ENCODE measurements at regions not wholly inside any gene's neighbourhood (a gene's known extent, or its start where the extent isn't known, plus 50 kb on each side); places are given as distances from the start of the nearest gene placed in this dataset.
A peak's percentile ranks its signal among the peaks of the same experiment; 100 is the strongest.

DNA sequence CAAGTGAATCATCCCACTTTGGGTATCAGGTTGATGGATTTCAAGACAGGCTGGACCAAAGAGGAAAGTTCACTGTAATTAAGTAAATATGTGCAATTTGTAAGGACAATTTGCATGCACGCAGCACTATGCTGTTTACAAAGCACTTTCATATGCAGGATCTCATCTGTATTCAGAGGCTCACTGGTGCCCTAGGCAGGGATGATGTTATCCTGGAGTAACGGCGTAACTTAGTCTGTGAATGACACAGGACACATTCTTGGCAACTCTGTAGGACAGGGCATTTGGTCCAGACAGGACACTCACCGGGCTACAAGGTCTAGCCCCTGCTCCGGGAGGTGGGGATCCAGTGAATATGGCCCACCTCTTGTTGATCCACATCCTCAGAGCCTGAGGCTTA is 365.4 kb upstream of the DUSP10 start:
- no peaks in the 10 kb centered on the region for H3K79me2 ChIP-seq (ENCODE audit: insufficient read depth)
- H2AFZ ChIP-seq (ENCODE audit: low read depth) = no peak overlapping the region
- no peak overlapping the region for H3K4me3 ChIP-seq (ENCODE audit: low read depth in 2 of 2, low read length in 1 of 2)
- 50% methylated on average over 4 of the region's 5 CpGs for WGBS (ENCODE audit: low lambda C conversion rate)
- no peak overlapping the region for H3K9ac ChIP-seq
- no peak overlapping the region for H3K4me2 ChIP-seq
- H3K27me3 ChIP-seq (ENCODE audit: insufficient read depth) = no peaks in the 10 kb centered on the region; the same call in 1 of the 2 replicates
- peaks cover 0 to 9% of the 10 kb centered on the region in 2 experiments; a peak in 2 of 4 replicates for H3K4me1 ChIP-seq (ENCODE audit: control insufficient read depth in 1 of 2, insufficient read depth in 2 of 2, low read depth in 1 of 2, low read length in 1 of 2)
- H3K36me3 ChIP-seq (replicated peaks in 1 of 2; ENCODE audit: control insufficient read depth in 1 of 2, insufficient read depth in 2 of 2, low read length in 1 of 2) = no peaks in the 10 kb centered on the region
- H3K9me3 ChIP-seq = no peaks in the 10 kb centered on the region
- ChIA-PET POLR2A (no interaction called here), CTCF (interaction anchor here (1.3 to 4.2 kb wide), 2 partner anchors 11 to 12 kb away, joined by 3 to 29 read pairs; no protein-coding TSS in a partner anchor)
- H3F3A ChIP-seq (replicated peaks; ENCODE audit: insufficient read depth) = no peaks in the 10 kb centered on the region
- no peaks in the 10 kb centered on the region for H3K9me2 ChIP-seq
- TF ChIP-seq, protein P1, sequence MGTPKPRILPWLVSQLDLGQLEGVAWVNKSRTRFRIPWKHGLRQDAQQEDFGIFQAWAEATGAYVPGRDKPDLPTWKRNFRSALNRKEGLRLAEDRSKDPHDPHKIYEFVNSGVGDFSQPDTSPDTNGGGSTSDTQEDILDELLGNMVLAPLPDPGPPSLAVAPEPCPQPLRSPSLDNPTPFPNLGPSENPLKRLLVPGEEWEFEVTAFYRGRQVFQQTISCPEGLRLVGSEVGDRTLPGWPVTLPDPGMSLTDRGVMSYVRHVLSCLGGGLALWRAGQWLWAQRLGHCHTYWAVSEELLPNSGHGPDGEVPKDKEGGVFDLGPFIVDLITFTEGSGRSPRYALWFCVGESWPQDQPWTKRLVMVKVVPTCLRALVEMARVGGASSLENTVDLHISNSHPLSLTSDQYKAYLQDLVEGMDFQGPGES (IDR thresholded peaks at IDR 0.05; ENCODE audit: low read depth, low read length) = no peak
- TF ChIP-seq SIN3A (IDR thresholded peaks at IDR 0.05; ENCODE audit: borderline replicate concordance, low read depth, low read length) (no peak), RAD21 (IDR thresholded peaks at IDR 0.05; ENCODE audit: low read length) (no peak), MXI1 (IDR thresholded peaks at IDR 0.05; ENCODE audit: low read depth, low read length) (no peak)
- TF ChIP-seq, protein P2, sequence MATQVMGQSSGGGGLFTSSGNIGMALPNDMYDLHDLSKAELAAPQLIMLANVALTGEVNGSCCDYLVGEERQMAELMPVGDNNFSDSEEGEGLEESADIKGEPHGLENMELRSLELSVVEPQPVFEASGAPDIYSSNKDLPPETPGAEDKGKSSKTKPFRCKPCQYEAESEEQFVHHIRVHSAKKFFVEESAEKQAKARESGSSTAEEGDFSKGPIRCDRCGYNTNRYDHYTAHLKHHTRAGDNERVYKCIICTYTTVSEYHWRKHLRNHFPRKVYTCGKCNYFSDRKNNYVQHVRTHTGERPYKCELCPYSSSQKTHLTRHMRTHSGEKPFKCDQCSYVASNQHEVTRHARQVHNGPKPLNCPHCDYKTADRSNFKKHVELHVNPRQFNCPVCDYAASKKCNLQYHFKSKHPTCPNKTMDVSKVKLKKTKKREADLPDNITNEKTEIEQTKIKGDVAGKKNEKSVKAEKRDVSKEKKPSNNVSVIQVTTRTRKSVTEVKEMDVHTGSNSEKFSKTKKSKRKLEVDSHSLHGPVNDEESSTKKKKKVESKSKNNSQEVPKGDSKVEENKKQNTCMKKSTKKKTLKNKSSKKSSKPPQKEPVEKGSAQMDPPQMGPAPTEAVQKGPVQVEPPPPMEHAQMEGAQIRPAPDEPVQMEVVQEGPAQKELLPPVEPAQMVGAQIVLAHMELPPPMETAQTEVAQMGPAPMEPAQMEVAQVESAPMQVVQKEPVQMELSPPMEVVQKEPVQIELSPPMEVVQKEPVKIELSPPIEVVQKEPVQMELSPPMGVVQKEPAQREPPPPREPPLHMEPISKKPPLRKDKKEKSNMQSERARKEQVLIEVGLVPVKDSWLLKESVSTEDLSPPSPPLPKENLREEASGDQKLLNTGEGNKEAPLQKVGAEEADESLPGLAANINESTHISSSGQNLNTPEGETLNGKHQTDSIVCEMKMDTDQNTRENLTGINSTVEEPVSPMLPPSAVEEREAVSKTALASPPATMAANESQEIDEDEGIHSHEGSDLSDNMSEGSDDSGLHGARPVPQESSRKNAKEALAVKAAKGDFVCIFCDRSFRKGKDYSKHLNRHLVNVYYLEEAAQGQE (IDR thresholded peaks at IDR 0.05; ENCODE audit: low read depth, low read length) = no peak
- no peak overlapping the region for H3K27ac ChIP-seq (ENCODE audit: low read depth in 2 of 2, low read length in 1 of 2)
- peak; percentile 10 for DNase-seq
- no peaks in the 10 kb centered on the region for H4K20me1 ChIP-seq (ENCODE audit: insufficient read depth)

DNA sequence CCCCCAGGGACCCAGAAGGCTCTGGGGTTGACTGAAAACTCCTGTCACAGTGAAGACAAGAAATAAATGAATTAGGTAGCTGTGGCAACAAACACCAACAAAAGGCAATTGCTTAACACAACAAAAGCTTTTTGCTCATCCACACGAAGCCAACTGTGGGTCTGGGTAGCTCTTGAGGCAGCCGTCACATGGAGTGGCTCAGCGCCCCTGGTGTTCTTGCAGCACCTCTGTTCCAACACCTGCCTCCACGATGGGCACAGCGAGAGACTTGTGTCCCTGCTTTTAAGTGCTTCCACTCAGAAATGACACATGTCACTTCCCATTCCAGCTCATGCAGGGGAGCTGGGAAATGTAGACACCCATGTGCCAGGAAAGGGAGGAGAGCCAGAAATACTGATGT is 364.5 kb upstream of the DUSP10 start:
- H3K4me2 ChIP-seq = no peak overlapping the region
- CTCF ChIA-PET = interaction anchor here (1.1 to 4.2 kb wide), 2 partner anchors 10 to 363 kb away, joined by 4 to 29 read pairs; no protein-coding TSS in a partner anchor
- peak; percentile 21 for DNase-seq
- peaks cover 0 to 9% of the 10 kb centered on the region in 2 experiments; a peak in 2 of 4 replicates for H3K4me1 ChIP-seq (ENCODE audit: control insufficient read depth in 1 of 2, insufficient read depth in 2 of 2, low read depth in 1 of 2, low read length in 1 of 2)
- no peak overlapping the region for H2AFZ ChIP-seq (ENCODE audit: low read depth)
- H3K27me3 ChIP-seq (ENCODE audit: insufficient read depth) = no peaks in the 10 kb centered on the region; the same call in 1 of the 2 replicates
- POLR2A ChIA-PET = no interaction called here
- TF ChIP-seq, protein P2 (IDR thresholded peaks at IDR 0.05; ENCODE audit: low read depth, low read length) = no peak
- TF ChIP-seq SMC3 (IDR thresholded peaks at IDR 0.05; ENCODE audit: low read depth, low read length) (no peak), TAF1 (IDR thresholded peaks at IDR 0.05; ENCODE audit: borderline replicate concordance, low read depth, low read length) (no peak), JUND (IDR thresholded peaks at IDR 0.05) (no peak)
- TF ChIP-seq, protein P3, sequence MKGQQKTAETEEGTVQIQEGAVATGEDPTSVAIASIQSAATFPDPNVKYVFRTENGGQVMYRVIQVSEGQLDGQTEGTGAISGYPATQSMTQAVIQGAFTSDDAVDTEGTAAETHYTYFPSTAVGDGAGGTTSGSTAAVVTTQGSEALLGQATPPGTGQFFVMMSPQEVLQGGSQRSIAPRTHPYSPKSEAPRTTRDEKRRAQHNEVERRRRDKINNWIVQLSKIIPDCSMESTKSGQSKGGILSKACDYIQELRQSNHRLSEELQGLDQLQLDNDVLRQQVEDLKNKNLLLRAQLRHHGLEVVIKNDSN (IDR thresholded peaks at IDR 0.05; ENCODE audit: borderline replicate concordance, low read depth) = no peak
- H3K79me2 ChIP-seq (ENCODE audit: insufficient read depth) = no peaks in the 10 kb centered on the region
- H3K27ac ChIP-seq (ENCODE audit: low read depth in 2 of 2, low read length in 1 of 2) = no peak overlapping the region
- H3K9me2 ChIP-seq = no peaks in the 10 kb centered on the region
- no peaks in the 10 kb centered on the region for H3K36me3 ChIP-seq (replicated peaks in 1 of 2; ENCODE audit: control insufficient read depth in 1 of 2, insufficient read depth in 2 of 2, low read length in 1 of 2)
- no peak overlapping the region for H3K9ac ChIP-seq
- no peaks in the 10 kb centered on the region for H3K9me3 ChIP-seq
- WGBS (ENCODE audit: low lambda C conversion rate) = 47% methylated on average over 5 of the region's 5 CpGs
- no peak overlapping the region for H3K4me3 ChIP-seq (ENCODE audit: low read depth in 2 of 2, low read length in 1 of 2)
- no peaks in the 10 kb centered on the region for H4K20me1 ChIP-seq (ENCODE audit: insufficient read depth)
- H3F3A ChIP-seq (replicated peaks; ENCODE audit: insufficient read depth) = no peaks in the 10 kb centered on the region
